Superior temporal gyrus (tissue), 1 donor: ENCODE measurements at regions not wholly inside any gene's neighbourhood (a gene's known extent, or its start where the extent isn't known, plus 50 kb on each side); places are given as distances from the start of the nearest gene placed in this dataset.

Experiments used
- DNase-seq: peaks from one replicate; pipeline ENCODE4 v3.0.0-alpha.2; 2016; ENCODE audit errors: extremely low spot score

DNA sequence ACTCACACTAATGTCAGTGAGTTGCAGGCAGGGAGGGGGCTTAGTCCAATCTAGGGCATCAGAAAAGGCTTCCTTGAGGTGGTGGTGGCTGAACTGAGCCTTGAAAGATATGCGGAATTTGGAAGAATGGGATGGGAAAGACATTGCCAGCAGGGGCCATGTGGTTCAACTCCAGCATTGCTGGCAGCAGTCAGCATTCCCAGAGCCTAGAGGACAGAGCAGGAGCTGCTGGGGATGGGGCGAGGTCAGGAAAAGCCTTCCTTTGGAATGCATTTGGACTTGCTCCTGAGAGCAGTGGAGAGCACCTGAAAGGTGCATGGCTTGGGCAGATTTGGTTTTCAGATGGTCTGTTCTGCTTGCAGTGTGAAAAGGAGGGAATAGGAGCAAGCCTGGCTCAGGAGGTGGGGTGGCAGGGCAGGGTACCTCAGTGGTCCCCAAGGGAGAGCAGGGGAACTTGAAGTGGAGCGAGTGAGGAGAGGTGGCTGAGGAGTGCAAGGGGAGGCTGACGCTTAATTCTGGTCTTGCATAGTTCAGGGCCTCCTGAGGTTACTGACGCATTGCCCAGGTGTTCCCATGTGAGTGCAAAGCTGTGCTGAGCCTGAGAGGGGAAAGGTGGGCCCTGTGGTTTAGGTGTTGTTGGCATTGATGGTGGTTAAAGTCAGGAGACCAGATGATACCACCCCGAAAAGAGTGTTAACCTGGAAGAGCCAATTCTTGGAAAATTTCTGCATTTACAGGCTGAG lies 112.1 kb upstream of the MGAT5 start:
- DNase-seq: no peak

DNA sequence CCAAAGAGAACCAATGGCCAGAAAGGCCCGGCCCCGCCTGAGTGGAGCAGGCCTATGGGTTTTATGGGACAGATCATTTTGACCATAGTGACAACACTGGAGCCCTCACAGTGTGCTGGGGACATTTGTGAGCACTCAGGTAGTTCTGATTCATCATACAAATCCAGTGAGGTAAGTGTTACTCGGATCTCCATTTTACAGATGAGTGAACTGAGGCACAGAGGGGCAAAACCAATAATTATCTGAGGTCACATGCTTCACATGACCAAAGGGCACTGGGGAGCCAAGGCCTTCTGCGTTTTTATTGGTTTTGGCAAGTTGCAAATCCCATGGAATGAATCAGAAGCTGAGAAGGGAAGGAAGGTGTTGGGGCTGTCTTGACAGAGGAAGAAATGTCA lies 111.5 kb upstream of the MGAT5 start:
- DNase-seq: no peak

DNA sequence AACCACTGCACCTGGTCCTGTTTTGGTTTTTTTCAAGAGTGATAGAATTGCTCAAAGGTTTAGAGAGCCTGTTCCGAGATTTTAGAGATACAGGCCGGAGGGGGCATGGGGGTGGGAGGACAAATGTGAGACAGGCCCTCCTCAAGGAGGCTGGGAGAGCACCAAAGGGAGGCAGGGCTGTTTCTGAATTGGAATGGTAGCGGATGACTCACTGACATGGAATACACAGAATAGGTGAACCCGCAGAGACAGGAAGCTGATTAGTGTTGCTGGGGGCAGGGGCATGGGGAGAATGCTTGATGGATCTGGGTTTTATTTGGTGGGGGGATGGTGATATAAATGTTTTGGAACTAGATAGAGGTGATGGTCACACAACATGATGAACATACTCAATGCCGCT lies 111.0 kb upstream of the MGAT5 start:
- DNase-seq: no peak

DNA sequence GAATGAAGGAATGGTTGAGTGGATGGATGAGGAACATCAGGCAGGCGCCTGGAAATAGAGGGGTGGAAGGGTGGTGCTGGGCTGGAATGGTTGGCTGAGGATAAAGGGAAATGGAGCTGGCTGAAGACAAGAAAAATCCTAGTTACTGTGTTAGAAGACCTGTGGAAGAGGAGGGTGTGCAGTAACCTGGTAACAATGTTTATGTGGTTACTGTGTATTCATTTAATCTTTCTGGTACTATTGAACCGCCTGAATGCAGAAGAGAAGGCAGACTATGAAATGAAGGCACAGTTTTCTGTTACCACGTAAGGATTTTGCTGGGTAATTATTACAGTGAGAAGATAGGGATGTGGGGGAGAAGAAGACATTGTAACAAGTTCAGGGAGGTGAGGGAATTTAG lies 110.3 kb upstream of the MGAT5 start:
- DNase-seq: no peak

DNA sequence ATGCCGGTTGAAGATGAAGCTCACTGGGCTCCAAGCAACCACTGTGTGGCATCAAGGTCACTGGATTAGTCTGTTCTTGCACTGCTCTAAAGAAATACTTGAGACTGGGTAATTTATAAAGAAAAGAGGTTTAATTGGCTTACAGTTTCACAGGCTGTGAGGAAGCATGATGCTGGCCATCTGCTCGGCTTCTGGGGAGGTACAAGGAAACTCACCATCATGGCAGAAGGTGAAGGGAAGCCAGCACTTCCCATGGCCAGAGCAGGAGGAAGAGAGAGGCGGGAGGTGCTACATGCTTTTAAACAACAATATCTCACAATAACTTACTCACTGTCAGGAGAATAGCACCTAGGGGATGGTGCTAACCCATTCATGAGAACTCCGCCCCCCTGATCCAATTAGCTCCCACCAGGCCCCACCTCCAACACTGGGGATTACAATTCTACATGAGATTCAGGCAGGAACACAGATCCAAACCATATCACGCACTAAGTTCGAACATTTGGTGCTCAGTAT lies 109.7 kb upstream of the MGAT5 start:
- no peak for DNase-seq

DNA sequence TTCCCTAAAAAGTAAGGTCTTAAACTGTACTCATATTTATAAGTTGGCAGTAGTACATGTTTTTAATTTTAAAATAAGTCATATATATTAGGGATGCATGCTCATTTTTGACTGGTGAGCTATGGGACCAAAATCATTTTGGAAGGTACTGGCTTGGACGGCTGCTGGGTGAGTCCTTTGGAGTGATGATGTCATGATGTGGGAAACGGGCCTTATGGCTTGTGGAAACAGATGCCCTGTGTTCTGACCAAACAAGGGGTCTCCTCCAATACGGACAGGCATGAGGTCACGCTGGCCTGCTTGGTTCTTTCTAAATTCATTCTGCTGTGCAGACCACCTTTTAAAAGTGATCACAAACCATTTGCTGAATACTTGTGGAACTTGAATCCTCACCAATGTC lies 109.2 kb upstream of the MGAT5 start:
- DNase-seq: no peak

DNA sequence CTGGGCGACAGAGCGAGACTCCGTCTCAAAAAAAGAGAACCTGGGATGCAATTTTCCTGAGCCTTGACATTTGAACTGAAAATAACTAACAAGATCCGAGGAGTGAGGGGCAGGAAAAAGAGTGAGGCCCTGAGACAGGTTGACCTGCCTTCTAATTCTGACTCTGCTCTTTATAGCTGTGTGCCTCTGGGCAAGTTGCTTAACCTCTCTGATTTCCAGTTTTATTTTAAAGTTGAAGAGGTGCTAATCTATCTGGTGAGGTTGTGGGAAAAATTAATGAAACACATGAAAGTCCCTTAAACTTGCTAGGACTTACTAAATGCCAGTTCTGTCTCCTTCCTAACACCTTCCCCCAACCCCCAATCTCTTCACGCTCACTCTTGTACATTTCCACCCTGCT lies 108.4 kb upstream of the MGAT5 start:
- DNase-seq: no peak

DNA sequence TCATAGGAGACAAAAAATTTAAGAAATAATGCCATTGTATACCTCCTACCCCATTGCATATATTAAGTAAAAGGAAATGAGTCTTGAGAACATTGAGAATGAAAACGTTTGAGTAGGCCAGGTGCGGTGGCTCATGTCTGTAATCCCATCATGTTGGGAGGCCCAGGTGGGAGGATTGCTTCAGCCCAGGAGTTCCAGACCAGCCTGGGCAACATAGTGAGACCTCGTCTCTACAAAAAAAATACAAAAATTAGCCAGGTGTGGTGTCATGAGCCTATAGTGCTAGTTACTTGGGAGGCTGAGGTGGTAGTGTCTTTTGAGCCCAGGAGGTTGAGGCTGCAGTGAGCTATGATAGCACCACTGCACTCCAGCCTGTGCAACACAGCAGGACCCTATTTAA lies 107.7 kb upstream of the MGAT5 start:
- no peak for DNase-seq

DNA sequence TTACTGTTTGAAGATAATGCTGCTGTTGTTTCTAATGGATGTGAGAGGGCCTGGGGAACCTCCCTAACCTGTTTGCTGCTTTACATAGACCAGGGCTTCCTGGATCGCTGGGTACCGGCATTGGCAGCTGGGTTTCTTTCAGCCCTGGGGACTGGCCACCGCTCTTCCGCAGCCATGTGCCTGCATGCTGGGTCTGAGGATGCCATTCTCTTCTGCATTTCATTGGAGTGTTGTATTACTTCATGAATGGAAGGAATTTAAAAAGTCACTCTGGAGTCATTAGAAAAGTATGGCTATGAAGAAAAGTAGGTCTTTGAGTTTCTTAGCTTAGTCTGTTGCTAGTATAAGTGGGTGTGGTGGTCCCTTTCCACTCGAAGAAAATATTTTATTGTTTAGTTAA lies 107.3 kb upstream of the MGAT5 start:
- DNase-seq: no peak

DNA sequence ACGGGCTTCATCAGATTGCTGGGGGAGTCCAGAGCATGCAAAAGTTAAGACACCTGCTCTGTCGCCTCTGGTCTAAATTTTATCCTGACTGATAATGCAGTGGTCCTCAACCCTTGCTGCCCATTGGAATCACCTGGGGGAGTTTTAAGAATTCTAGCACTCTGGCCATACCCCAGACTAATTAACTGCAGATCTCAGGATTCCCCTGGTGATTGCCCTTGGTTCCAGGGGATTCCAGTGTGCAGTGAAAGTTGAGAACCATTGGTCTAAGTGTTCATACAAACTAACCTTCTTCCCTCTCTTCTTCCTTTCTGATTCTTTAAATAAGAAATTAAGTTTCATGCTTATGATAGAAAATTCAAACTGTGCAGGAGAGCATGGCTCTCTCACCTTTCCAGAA lies 105.7 kb upstream of the MGAT5 start:
- DNase-seq: no peak

DNA sequence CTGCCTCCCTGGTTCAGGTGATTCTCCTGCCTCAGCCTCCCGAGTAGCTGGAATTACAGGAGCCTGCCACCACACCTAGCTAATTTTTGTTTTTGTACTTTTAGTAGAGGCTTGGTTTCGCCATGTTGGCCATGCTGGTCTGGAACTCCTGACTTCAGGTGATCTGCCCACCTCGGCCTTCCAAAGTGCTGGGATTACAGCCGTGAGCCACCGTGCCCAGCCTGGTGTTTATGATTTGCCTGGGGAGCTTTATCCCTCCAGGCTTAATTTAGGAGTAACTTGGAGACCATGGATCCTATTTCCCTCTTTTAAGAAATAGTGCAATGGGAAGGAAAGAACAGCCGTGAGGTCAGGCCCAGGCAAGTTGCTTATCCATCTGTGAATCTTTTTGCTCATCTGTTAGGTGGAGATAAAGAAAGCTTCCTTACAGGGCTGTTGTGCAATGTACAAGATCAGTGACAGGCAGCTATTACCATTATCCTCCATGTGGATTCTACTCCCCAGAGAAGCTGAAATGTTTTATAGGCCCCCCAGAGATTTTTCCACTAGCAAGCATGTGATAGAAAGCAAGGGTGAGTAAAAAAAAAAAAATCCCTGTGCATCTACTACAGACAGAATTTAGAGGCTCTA lies 104.9 kb upstream of the MGAT5 start:
- no peak for DNase-seq

DNA sequence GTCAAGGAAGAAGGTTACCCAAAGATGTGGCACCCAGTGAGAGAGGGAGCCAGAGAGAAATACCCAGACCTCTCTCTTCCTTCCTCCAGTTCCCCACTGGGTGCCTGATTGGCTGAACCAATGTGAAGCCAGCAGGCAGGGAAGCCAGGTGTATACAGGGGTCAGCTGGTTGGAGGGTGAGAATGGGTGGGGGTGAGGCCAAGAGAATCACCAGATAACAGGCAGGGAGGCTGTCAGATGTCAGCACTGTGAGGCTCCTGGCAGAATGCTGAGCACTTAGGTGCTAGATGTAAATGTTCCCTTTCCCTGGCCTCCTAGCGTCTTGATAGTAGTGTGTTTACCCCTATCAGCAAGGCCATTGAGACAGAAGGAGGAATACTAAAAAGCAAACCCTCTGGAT lies 104.0 kb upstream of the MGAT5 start:
- no peak for DNase-seq

DNA sequence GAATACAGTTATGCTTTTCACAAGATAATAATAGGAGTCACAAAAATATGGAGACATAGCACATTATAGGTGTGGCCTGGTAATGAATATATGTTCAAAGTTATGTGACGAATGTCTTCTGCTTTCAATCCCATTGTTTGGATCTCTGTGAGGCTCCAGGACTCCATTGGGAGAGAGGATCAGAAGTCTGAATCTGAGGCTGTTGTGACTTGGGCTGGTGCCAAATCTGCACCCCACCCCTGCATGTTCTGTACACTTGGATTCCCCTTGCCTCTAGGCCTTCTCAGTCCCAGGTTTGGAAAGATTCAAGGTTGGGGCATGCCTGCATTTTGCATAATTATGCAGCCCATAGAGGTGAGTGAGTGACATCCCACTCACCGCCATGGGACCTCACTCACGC lies 103.1 kb upstream of the MGAT5 start:
- no peak for DNase-seq

DNA sequence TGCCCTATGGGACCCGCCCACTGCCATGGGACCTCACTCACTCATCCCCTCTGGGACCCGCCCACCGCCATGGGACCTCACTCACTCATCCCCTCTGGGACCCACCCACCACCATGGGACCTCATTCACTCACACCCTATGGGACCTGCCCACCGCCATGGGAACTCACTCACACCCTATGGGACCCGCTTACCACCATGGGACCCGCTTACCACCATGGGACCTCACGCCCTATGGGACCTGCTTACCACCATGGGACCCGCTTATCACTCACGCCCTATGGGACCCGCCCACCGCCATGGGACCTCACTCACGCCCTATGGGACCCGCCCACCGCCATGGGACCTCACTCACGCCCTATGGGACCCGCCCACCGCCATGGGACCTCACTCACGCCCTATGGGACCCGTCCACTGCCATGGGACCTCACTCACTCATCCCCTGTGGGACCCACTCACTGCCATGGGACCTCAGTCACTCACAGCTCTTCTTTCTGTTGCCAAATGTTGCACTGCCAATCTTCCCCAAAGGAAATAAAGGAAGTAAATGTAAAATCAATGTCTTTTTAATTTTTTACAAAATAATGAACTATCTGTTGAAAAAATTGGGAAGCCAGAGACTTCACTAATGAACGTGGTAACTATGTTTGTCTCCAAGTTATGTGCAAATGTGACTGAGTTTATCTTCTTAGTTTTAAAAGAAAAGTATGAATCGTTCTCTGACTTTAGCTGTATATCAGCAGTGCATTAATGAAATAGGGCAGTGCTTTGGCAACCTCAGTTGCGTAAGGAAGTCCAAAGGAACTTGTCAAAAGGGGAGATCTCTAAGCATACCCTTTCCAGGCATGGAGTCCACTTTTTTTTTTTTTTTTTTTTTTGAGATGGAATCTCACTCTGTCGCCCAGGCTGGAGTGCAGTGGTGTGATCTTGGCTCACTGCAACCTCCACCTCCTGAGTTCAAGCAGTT lies 101.5 kb upstream of the MGAT5 start:
- no peak for DNase-seq

DNA sequence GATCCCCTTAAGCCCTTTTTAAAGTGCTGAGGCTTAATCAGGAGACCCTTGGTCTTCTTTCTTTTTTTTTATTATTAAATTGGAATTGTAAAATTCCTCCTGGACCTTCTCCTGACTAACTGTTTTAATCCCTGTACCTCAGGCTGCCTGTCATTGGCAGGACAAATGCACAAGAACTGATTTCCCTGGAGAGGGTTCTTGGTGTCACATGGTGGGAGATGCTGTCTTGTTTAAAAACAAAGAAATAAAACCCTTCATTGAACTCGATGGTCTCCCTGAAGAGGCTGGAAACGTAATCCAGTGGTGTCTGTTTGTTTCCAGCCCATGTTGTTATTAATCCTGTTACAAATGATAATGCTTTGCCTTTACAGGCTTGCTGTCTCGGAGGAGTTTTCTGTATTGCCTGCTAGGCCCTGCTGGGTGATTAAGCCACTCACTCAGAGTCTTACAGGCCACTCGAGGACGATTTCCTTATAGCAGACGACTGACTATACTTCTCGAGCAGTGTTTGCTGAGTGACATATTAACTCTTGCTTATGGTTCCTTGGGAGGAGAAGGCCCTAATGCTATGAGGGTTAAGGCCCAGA lies 100.5 kb upstream of the MGAT5 start:
- no peak for DNase-seq

DNA sequence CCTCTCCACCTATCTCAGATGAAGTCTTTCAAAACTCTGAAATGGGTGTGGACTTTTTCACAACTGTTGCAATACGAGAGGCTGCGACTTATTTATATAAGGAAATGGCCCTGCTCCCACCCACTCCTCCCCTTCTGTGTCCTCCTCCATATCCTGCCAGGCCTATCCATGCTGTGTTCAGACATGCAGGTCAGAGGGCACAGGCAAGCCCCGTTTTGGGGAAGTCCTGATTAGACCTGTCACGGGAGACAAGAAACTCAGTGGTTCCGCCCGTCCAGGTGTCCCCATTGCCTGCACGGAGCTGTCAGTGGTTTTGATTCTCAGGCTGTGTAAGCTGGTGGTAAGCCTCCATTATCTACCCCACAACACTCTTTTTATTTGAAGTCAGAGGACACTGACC lies 99.6 kb upstream of the MGAT5 start:
- DNase-seq: no peak

DNA sequence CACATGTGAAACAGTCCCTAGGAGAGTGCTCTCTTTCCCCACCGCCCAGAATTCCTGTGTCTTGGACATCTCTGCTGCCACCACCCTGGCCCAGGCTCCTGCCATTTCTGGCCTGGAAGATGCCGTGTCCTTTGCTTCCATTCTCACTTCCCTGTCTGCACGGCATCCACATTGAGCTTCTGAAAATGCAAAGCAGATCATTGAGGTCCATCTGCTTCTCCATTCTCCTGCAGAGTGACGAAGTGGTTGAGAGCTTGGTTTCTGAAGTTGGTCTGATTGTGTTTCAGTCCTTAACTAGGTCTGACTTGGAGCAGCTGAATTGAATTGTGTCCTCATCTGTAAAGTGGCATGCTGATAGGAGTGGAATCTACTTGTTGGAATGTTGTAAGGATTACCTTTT lies 98.7 kb upstream of the MGAT5 start:
- no peak for DNase-seq

DNA sequence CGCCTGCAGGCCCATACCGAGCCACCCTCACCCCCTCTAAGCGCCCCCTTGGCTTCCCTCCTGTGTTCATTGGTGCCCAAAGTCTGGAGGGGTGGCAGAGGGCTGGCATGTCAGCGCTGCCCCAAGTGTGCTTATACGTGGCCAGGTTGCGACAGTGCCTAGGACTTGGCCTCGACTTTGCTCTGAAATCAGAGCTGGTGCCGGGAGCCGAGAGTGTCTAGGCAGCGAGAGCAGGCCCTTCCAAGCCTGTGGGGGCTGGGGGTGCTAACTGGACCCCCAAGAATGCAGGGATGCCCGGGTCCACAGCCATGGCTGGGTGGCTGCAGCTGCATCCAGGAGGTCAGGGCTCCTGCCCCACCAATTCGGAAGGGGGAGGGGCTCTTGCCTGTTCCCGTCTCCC lies 95.6 kb upstream of the MGAT5 start:
- DNase-seq: no peak

DNA sequence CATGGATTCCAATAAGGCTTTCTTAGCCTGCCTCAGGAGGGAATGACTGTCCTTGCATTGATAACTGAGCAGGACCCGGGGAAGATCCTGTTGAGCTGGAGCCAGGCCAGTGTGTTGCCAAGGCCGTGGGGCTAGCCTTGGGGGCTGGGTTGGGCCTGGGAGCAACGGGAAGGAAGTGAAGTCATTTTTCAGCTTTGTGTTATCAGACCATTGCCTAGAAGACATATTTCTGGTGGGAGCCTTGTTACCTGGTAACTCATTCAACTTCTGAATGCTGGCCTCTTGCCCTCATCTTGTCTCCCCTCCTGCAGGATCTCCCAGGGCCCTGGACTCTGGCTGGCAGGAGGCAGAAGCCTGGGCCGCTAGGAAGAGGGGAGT lies 92.7 kb upstream of the MGAT5 start:
- no peak for DNase-seq

DNA sequence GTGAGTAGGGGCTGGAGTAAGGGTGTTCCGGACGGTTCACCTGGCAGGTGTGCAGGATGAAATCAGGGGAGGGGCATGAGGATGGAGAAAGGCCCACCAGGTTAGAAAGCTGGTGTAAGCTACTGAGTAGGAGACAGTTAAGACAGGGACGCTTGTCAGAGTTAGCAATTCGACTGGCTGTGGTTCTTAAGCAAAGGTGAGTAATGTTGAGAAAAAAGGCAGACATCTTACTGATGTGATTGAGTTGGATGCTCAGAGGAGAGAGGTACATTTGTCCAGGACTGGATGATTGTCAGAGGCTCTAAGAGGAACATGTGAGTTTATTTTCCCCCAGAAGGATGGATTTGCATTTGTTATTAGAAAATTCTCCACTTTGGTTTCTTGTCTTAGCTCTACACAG lies 90.5 kb upstream of the MGAT5 start:
- DNase-seq: no peak

DNA sequence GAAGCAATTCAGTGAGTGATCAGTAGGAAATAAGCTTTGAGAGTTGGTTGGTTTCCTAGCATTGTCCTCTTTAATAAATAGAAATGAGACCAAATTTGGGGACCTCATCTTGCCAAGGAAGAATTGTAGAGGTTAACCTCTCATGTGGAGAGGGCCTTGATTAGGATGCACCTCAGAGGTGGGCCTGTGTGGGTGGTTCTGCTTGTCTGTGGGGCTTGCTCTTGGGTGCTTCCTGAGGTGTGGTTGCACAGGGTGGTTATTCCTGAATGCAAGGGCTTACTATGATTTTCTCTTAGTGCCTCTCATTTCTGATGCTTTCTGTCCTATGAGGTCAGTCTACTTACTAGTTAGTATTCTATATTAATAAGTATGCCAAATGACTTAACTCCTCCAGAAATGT lies 89.6 kb upstream of the MGAT5 start:
- DNase-seq: no peak

DNA sequence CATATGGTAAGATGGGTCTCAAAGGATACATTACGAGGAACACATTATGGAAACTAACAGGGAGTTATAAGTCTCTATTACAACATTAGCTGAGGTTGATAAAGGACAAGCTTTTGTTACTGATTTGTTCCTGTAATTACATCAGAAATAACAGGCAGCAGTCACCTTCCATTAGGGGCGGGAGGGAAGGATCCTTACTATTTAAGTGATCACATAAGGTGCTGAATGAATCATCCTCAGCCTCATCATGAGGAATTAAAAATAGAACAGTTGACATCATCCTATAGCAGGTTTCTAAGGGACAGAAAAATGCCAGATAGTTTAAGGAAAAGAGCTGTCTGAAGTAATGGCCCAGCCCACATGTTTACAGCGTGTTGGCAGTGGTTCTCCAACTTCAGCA lies 86.9 kb upstream of the MGAT5 start:
- peak; percentile 46 for DNase-seq
